HG03439 (cell line): ENCODE measurements at regions not wholly inside any gene's neighbourhood (a gene's known extent, or its start where the extent isn't known, plus 50 kb on each side); places are given as distances from the start of the nearest gene placed in this dataset.
"Not testable (repeated sequence)": the region's sequence is repeated elsewhere in the genome, so short reads cannot be mapped to it uniquely, and the experiment has no call there.

ENCODE experiments used
- ATAC-seq: cut with Tn5 transposase; IDR thresholded peaks from one replicate; pipeline ENCODE4 v1.9.1; 2021; ENCODE audit warnings: mild to moderate bottlenecking, moderate library complexity; ENCODE audit not compliant: unreplicated experiment

- no peak for ATAC-seq
These were observed 110.2 kb upstream of the CPHXL start for GRCh38 chr16:75836347-75837010.

- no peak for ATAC-seq
These were observed 111.0 kb upstream of the CPHXL start for GRCh38 chr16:75837264-75837663.

GRCh38 chr16:75837681-75838080 lies 111.4 kb upstream of the CPHXL start:
- no peak for ATAC-seq

- ATAC-seq: no peak
These were observed 115.2 kb upstream of the CPHXL start for GRCh38 chr16:75841517-75841916.

GRCh38 chr16:75847172-75847571 lies 120.9 kb upstream of the CPHXL start:
- ATAC-seq: no peak

GRCh38 chr16:75854152-75854551 lies 127.9 kb upstream of the CPHXL start:
- no peak for ATAC-seq

- ATAC-seq: no peak
These were observed 134.2 kb upstream of the CPHXL start for GRCh38 chr16:75860326-75861053.

- no peak for ATAC-seq
These were observed 135.2 kb upstream of the CPHXL start for GRCh38 chr16:75861311-75862097.

- no peak for ATAC-seq
These were observed 135.8 kb upstream of the CPHXL start for GRCh38 chr16:75862098-75862386.

GRCh38 chr16:75864243-75864642 lies 138.0 kb upstream of the CPHXL start:
- ATAC-seq: no peak

- no peak for ATAC-seq
These were observed 139.4 kb upstream of the CPHXL start for GRCh38 chr16:75865736-75866135.

GRCh38 chr16:75868636-75869632 lies 142.6 kb upstream of the CPHXL start:
- ATAC-seq: no peak

GRCh38 chr16:75881280-75881679 lies 155.0 kb upstream of the CPHXL start:
- not testable (repeated sequence) for ATAC-seq

- no peak for ATAC-seq
These were observed 172.9 kb upstream of the CPHXL start for GRCh38 chr16:75899163-75899562.

GRCh38 chr16:75908331-75909117 lies 182.2 kb upstream of the CPHXL start:
- ATAC-seq: no peak

GRCh38 chr16:75909746-75910145 lies 183.5 kb upstream of the CPHXL start:
- no peak for ATAC-seq

GRCh38 chr16:75911896-75912295 lies 185.6 kb upstream of the CPHXL start:
- ATAC-seq: no peak

GRCh38 chr16:75913958-75914357 lies 187.7 kb upstream of the CPHXL start:
- ATAC-seq: no peak

GRCh38 chr16:75916451-75916850 lies 190.2 kb upstream of the CPHXL start:
- ATAC-seq: no peak

GRCh38 chr16:75918109-75918508 lies 191.8 kb upstream of the CPHXL start:
- no peak for ATAC-seq
